DND-41 (cell line): ENCODE measurements at regions not wholly inside any gene's neighbourhood (a gene's known extent, or its start where the extent isn't known, plus 50 kb on each side); places are given as distances from the start of the nearest gene placed in this dataset.

Experiments used
- CTCF ChIP-seq: IDR thresholded peaks from 2 replicates; pipeline ENCODE4 v1.5.1; 2012; ENCODE audit warnings: borderline replicate concordance, low read length, moderate library complexity, mild to moderate bottlenecking; ENCODE audit not compliant: poor library complexity, severe bottlenecking; ENCODE audit errors: extremely low read depth
- EZH2 ChIP-seq: IDR thresholded peaks from 3 replicates; pipeline ENCODE4 v1.6.1; 2012; ENCODE audit warnings: borderline replicate concordance, low read depth, mild to moderate bottlenecking, moderate library complexity, low read length, inconsistent platforms; ENCODE audit not compliant: severe bottlenecking

GRCh38 chr12:38166225-38166624 is 150.3 kb upstream of the ALG10B start:
- no peak for TF ChIP-seq CTCF
- no peak for TF ChIP-seq EZH2
